HG03060 (cell line): ENCODE measurements at regions not wholly inside any gene's neighbourhood (a gene's known extent, or its start where the extent isn't known, plus 50 kb on each side); places are given as distances from the start of the nearest gene placed in this dataset.

Experiments
- ATAC-seq: cut with Tn5 transposase; IDR thresholded peaks from one replicate; pipeline ENCODE4 v1.9.1; 2021; ENCODE audit warnings: low read depth, moderate number of reproducible peaks; ENCODE audit not compliant: unreplicated experiment

DNA sequence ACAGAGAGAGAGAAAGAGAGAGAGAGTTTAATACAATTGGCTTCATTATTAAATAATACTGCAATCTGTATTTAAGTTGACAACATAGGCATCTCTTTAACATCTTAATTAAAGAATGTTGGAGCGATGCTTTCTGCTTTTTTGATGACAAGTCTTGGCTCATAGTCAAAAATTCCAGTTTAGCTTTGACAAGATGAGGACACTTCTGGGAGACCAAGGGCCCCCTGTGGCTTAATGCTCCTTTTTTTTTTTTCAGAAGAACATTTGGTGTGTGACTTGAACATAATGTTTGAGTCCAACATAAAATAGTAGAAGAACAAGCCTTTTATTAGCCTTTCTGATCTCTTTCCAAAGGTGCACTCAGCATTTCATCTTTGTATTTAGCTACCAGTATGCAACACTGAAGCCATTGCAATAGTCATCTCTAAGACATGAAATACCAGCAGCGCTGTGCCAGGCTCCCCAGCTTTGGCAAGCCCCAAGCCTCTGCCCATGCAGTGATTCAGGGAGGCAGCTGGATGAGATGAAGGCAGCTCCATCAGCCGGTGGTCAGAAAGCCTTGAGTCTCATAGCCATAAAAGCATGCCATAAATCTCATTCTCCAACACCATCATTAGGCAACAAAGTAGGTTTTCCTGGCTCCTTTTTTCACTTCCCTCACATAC, 349.4 kb upstream of the SEMA6D start:
- no peak for ATAC-seq

DNA sequence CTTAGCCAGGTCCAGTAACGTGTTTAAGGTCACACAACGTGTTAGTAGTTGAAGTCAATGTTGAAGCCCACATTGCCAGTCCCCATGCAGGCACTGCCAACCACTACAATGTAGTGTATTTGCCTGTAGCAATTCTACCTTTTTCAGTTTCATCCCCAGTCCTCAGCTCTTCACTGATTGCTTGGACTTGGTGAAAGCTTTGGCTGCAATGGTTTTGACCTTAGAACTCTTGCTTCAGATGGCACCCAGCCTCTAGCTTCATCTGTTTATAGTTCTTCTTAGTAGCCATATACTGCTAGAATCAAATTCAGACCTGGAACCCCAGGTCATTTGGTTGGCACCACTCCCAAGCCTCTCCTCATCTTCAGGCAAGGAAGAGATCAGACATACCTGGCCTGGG, 345.4 kb upstream of the SEMA6D start:
- no peak for ATAC-seq

DNA sequence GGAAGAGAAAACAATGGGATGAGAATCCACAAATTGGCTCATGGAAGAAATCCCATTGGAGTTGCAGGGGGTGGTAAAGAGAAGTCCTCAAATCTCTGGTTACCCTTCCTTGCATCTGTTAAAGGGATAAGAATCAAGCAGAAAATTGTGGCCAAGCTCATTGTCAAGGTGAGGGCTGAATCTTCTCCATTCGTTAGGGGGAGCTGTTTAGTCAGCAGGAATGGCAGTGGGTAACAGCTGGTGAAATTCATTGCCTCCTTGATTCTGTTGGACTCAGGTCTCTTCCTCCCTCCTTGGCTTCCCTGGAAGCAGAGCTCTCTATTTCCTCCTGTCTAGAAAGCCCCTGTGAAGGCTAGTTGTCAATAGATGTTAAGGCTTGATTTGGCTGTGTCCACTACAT, 343.1 kb upstream of the SEMA6D start:
- no peak for ATAC-seq

DNA sequence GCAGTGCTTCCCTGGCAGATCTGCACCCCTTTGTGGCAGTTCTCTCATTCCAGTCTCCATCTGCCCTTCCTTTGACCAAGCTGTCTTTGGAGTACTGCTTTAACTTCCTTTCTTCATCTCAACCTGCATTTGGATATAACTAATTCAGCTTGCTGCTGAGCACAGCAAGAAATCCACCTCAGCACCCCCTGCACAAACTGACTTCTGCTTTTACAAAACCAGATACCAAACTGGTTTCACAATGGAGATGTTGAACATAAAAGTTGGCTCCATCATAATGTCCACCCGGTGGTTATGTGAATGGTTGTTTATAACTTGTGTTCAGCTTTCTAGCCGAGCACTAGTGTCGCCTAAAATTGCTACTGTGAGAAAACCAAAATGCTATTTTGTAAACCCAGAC, 341.1 kb upstream of the SEMA6D start:
- no peak for ATAC-seq

DNA sequence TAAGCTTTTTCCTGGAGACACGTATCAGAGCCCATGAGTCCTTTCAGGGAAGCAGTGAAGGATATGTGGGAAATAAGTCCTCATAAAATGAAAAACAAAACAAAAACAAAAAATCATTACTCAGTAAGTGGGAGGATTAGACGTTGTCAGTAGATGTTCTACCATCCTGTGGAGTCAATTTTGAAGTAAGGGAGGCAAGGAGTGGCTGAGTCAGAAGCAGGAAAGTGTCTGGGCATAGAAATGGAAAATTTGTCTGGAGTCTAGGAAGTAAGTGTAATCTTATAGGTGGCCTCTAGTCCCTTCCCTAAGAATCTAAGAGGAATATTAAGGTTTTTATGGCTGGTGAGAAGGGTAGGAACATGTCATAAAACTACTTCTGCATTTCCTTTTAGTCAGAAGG, 339.8 kb upstream of the SEMA6D start:
- no peak for ATAC-seq

DNA sequence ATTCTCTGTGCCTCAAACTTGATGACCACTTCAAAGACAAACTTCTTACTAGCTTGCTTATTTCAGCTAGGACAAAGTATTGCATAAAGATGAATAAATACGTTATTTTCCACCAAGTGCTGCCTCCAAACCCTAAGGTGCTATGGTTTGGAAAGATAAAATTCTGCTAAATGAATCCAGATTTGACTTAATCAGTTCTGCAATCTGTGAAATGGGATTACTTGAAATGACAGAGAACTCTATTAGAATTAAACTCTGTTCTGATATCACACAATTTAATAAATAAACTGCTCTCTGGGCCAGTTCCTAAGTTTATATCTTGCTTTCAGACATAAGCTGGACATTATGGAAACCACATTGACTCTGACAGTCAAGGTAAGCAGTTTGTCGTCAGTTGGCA, 338.8 kb upstream of the SEMA6D start:
- ATAC-seq: no peak

DNA sequence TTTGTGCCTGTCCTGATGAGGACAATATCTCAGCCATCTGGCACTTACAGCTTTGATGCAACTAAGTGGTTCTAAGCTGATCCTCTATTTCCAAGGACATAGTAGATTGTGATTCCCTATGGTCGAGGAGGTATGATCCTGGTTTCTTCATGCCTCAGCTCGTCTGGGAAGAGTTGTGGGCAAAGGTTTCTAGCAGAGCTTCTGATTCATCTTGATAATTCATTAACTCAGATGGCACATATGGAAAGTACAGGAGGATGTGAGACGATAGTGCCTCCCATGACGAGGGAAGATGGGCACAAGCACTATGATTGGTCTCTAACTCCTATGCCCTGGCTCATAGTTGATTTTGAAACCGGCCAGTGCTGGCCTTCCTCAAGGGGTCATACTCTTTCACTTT, 334.2 kb upstream of the SEMA6D start:
- ATAC-seq: no peak

DNA sequence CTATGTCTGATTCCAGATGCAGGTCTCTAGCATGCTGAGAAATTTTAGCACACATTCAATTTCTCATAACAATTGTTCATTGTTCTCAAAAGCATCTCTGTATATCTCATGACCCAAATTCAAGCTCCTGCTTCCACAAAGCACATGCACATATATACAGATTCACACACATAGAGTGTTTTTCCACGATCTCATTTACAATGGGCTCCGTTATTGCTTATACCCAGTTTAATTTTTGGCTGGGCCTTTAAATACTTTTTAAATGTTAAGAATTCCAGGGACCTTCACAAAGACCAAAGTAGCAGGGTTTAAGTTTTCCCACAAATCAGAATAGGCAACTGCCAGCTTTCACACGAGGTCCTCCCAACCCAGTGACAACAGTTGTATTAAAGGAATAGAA, 333.5 kb upstream of the SEMA6D start:
- no peak for ATAC-seq

DNA sequence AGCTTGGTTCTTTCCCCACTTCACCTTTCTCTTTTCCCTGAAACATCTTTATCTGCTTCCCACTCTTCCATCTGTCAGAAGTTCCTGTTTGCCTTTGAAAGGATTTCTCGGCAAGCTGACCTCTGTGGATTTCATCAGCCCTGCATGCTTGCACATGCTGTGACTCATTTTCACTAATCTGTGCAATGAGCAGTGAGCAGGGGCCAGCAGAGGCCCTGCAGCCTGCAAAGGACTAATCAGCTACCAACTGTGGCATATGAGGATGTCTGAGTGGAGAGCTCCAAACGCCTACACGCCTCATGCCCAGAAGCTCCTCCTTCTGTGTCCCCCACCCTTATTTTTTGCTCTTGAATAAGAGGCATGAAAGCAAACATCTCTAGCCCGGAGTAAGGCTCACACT, 333.0 kb upstream of the SEMA6D start:
- no peak for ATAC-seq

DNA sequence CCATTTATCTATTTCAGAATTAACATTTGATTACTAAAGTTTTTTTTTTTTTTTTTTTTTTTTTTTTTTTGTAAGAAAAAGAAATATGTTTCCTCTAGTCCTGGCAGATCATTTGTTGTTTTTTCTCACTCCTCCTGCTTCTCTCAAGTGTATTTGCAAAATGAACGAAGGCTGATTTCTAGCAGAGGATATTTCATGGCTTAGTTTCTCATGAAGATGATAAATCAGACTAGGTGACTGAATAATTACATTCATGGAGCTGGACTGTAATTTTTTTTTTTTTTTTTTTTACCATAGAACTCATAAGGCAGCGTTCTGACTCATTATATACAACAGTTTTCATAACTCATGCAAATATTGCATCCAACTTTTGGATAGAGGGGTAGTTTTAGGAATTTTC, 332.5 kb upstream of the SEMA6D start:
- no peak for ATAC-seq

DNA sequence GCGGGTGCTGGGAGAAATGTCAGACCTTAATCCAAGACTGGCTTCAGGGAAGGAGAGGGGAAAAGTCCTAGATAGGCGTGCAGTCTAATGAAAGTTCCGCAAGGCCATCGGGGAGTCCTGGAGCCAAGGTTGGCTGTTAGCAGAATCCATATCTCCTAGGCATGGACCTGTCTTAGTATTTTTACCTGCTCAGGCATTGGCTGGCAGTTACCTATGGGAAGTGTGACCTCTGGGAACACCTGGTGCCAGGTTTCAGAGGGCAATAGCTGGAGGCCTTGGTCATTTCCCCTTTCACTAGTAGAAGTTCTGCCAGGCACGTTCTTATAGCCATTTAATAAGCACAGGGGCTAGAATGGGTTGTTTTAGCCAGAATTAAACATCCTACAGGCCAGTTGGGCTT, 330.8 kb upstream of the SEMA6D start:
- no peak for ATAC-seq

DNA sequence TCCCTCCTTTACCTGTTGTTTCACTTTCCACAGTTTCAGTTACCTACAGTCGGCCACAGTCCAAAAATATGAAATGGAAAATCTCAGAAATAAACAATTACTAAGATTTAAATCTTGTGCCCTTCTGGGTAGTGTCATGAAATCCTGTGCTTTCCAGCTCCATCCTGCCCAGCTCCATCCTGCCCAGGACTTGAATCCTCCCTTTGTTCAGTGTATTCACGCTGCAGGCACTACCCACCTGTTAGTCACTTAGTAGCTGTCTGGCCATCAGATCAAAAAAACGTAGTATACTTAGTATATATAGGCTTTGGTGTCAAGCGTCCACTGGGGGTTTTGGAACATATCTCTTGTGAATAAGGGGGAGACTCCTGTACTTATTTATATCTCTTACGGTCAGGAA, 329.0 kb upstream of the SEMA6D start:
- no peak for ATAC-seq

DNA sequence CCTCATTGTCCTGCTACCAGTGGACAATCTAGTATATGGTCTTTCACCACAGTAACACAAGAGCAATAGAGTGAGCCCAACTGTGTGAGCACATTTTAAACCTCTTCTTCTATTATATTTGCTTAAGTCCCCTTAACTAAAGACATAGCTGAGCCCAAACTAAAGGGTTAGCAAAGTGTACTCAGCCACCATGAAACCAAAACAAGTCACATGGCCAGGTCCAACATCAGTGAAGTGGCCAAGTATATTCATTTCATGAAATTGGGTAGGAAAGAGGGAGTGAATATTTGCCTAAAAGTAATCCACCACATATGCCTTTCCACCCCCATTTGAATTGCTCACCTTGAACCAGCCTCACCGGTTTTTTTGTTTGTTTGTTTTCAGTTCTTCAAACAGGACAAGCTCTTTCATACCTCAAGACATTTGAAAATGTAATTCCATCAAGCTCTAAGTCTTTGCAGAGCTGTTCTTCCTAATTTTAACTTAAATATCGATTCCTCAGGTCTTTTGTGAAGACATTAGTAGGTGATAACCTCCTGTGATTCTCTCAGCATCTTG, 327.0 kb upstream of the SEMA6D start:
- no peak for ATAC-seq

DNA sequence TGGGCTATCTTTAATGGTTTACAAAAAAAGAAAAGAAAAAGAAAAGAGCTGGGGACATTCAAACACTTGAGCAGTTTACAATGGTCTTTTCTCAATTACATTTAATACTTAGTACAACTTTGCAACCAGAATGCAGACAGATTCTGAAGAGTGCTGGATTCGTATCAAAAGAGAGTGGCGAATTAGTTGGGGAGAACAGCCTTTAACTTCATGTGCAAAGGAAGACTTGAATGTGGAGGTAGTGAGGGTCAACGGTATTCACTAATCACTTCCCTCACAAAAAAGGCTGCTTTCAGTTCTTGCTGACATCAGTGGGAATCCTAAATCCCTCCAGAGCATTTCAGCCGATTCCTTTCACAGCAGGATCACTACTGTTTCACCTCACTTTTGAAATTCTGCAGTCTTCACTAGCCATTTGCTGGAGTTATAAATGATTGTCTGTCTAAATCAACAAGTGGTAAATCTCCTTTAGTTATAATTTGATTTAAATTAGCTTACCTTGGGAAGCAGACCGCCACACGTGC, 323.0 kb upstream of the SEMA6D start:
- no peak for ATAC-seq

DNA sequence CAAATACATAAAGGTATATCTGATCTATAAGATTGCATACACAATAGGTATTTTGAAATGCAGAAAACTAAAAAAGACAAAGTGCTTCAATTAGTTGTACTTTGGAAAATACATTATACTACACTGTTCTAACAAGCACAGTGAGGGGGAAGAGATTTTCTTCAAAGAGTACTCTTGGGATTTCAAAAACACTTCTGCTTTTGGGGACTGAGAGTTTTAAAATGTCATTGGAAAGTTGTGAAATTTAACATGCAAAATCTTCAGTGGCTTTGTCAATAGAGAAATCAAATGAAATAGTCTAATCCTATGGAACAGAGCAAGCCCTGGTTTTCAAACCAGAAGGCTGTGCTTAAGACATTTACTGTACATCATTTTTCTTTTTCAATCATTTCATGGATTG, 322.2 kb upstream of the SEMA6D start:
- ATAC-seq: no peak

DNA sequence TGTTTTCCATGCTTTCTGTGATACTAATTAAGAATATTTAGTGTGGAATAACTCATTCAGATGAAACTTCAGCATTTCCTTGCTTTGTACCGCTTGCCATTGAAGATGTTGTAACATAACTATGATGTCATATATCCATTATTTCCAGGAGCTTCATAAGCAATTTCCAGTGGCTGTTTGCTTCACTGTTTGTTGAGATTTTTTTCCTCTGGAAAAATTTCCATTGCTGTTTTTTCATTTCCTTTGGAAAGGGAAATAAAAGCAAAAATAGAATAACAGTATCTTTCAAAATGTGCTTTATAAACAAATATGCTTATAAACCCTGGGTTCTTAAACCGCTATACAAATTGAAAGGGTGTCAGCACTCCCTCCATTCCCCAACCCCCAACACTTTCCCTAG, 319.6 kb upstream of the SEMA6D start:
- no peak for ATAC-seq

DNA sequence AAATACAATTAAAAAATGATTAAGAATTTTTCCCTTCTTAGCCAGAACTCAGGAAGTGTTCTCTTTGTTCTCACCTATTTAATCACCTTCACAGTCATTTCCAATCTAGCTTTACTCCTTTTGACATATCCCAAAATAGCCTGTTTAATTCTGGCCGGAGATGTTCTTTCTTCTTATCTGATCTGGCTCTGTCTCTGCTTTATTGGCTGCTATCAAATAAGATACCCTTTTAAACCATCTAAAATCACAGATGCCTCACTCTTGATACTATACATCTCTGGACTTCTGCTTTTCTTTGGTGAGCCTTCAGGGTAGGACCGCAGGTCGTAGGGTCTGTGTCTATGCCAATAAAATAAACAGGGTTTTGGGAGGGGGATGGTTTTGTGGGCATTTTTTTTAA, 319.2 kb upstream of the SEMA6D start:
- ATAC-seq: no peak

DNA sequence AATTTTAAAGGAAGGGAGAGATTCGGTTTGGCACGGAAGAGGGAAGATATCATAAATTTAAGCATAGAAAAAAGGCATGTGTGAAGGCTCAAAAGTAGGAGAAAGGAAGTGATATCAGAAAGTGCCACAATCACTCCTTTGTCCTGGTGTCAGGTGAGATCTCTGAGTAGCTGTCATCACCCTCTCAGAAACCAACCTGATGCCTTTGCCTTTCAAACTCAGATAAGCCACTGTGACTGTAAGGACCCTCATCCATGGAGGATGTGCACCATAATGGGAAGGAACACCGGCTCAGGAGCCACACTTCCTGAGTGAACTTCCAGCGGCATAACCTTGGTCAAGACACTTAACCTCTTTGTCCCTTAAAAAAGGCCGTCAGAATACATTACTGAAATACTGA, 318.7 kb upstream of the SEMA6D start:
- no peak for ATAC-seq

DNA sequence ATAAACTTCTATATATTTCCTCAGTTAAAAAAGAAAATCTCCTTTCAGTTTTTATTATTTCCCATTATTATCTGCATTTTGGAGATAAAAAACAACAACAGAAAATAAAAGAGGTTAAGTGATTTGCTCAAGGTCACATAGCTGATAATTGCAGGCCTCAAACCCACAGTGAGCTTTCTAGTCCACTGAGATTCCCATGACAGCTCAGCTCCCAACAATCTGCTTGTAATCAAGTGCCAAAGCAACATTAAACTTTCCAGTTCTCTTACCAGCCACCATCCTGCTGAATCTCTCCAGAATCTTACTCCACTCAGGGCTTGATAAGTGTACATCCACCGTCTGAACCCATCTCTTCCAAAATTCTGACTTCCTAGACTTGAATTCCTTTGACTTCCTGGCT, 318.2 kb upstream of the SEMA6D start:
- no peak for ATAC-seq

DNA sequence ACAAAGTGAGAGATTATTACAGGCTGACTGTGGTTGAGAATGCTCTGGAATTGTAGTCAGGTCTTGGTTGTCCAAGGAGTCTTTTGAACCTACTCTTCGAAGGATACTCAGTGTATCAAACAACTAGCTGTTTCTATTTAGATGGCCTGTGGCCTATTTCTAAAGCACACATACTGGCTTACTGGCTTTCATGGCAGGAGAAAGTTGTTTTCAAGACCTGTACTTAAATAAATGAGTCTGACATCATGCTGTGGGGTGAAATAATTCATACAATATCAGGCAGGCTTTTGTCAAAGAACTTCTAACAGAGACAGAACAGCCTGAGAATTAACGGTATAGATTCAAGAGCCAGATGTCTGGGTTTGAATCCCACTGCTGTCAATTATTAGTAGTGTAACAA, 316.7 kb upstream of the SEMA6D start:
- no peak for ATAC-seq

DNA sequence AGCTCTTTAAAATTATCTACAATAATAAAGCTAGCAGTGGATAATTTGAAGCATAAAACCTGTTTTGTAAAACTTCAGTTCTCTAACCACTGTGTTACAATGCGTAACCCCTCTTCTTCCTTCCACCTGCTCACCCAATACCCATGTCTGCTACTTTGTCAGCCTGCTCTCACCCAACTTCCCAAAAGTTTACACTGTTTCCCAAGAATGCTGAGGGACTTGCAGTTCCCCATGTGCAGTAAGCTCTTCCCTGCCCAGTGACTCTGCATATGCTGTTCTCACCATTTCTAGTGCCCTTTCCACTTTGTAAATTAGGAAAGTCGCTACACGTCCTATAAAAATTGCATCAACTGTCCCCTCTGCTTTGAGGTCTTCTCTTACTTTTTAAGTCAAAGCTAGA, 315.9 kb upstream of the SEMA6D start:
- no peak for ATAC-seq

DNA sequence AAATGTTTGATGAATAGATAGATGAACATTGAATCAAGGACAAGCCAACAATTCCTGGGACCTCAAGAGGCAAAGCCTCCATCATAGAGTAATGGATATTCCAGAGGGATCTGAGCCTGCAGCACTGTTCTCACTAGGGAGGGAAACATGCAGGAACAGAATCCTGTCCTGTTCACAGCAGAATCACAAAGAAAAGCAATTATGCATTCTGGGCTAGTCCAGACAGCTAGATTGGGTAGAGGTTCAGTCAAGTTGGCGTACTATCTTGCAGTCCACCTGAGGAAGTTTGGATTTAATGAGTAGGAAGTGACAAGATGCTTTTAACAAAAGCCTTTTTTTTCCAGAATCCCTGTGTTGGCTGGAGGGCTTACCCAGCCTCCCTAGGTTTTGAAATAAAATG, 314.5 kb upstream of the SEMA6D start:
- ATAC-seq: no peak

DNA sequence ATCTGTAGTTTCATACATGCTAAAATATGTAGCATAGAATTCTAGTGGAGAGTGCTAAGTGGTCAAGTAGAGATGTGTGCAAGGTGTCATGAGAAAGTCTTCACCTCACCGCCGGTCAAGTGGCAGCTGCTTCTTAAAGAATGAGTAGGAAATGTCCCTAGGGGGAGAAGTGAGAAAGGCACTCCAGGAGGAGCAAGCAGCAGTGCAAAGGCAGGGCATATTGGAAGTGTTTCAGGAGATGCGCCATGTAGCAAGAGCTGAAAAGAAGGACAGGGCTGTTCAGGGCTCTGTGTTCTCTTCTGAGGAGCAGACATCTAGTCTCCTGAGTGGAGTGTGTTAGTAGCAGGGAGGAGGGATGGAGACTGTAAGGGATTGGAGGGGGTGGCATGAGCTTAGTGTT, 312.4 kb upstream of the SEMA6D start:
- ATAC-seq: no peak
